B cell (primary cell): ENCODE measurements at regions not wholly inside any gene's neighbourhood (a gene's known extent, or its start where the extent isn't known, plus 50 kb on each side); places are given as distances from the start of the nearest gene placed in this dataset.

Experiments
- ATAC-seq: fragments of 200-7000 bp; cut with Tn5 transposase; one replicate; pipeline ENCODE4 v1.10.0; 2021; ENCODE audit warnings: low read depth, mild to moderate bottlenecking, moderate number of reproducible peaks, moderate library complexity
- CTCF ChIA-PET: fragments of 350-600 bp; sonication (Branson Sonifier 250); formaldehyde crosslinking; loops from one replicate; lab custom pipeline; 2021; ENCODE audit warnings: antibody characterized with exemption, inconsistent platforms; lab: Charles Lee
- POLR2A ChIA-PET: fragments of 350-600 bp; sonication (Branson Sonifier 250); formaldehyde crosslinking; loops from one replicate; lab custom pipeline; 2021; ENCODE audit warnings: antibody characterized with exemption; lab: Charles Lee
- DNase-seq: peaks from one replicate; pipeline ENCODE4 v3.0.0; 2013
- H2AFZ ChIP-seq: 2 replicates; pipeline ENCODE4 v1.6.1; 2012; ENCODE audit warnings: mild to moderate bottlenecking, low read depth, low read length; ENCODE audit not compliant: insufficient read depth, poor library complexity, severe bottlenecking
- H3K27ac ChIP-seq, 2 donors: 1 replicate in 1 of 2; 2 replicates in 1 of 2; pipeline ENCODE4 v1.5.1; 2012 to 2013; ENCODE audit warnings: low read length in 2 of 2, mild to moderate bottlenecking in 2 of 2, moderate library complexity in 1 of 2
- H3K27me3 ChIP-seq, 4 experiments: fragments of 200-600 bp in 1 of 4; sonication (generic) in 1 of 4; replicated peaks in 1 of 4; 1 replicate in 2 of 4; 2 replicates in 2 of 4; pipeline versions ENCODE4 v1.6.1 to v1.7.0; 2013 to 2016; ENCODE audit warnings: low read length in 3 of 4, mild to moderate bottlenecking in 2 of 4, mixed read lengths in 1 of 4, moderate library complexity in 1 of 4; ENCODE audit not compliant: insufficient read depth in 4 of 4, control insufficient read depth in 3 of 4; ENCODE audit errors: control extremely low read depth in 1 of 4
- H3K36me3 ChIP-seq, 2 experiments: replicated peaks in 1 of 2; 1 replicate in 1 of 2; 2 replicates in 1 of 2; pipeline versions ENCODE4 v1.6.1 to v1.7.1; 2013; ENCODE audit warnings: low read length in 1 of 2; ENCODE audit not compliant: insufficient read depth in 2 of 2, control insufficient read depth in 1 of 2; ENCODE audit errors: control extremely low read depth in 1 of 2, extremely low read depth in 1 of 2
- H3K4me1 ChIP-seq, 2 donors: fragments of 200-600 bp in 1 of 2; sonication (generic) in 1 of 2; 1 replicate in 1 of 2; 2 replicates in 1 of 2; pipeline versions ENCODE4 v1.5.1 to v1.6.1; 2013 to 2017; ENCODE audit warnings: low read length in 2 of 2; ENCODE audit not compliant: control insufficient read depth in 2 of 2, insufficient read depth in 2 of 2
- H3K4me2 ChIP-seq: replicated peaks from 2 replicates; pipeline ENCODE3; 2012; ENCODE audit warnings: mild to moderate bottlenecking, low read depth, low read length; ENCODE audit not compliant: poor library complexity, severe bottlenecking
- H3K4me3 ChIP-seq, 5 experiments: fragments of 200-600 bp in 1 of 5; sonication (generic) in 1 of 5; 1 replicate in 3 of 5; 2 replicates in 2 of 5; pipeline versions ENCODE4 v1.5.1 to v1.7.0; 2011 to 2016; ENCODE audit warnings: low read length in 4 of 5, mild to moderate bottlenecking in 4 of 5, low read depth in 2 of 5, control low read depth in 1 of 5, moderate library complexity in 1 of 5; ENCODE audit not compliant: insufficient read depth in 1 of 5; ENCODE audit errors: control extremely low read depth in 1 of 5, extremely low read depth in 1 of 5
- H3K79me2 ChIP-seq: fragments of 200-600 bp; sonication (generic); one replicate; pipeline ENCODE4 v1.6.0; 2016; ENCODE audit warnings: low read length; ENCODE audit not compliant: control insufficient read depth, insufficient read depth
- H3K9ac ChIP-seq: fragments of 200-600 bp; sonication (generic); 2 replicates; pipeline ENCODE4 v1.6.1; 2017; ENCODE audit warnings: mild to moderate bottlenecking, low read length, moderate library complexity
- H3K9me3 ChIP-seq, 3 donors: one replicate each; pipeline versions ENCODE4 v1.6.1 to v1.7.1; 2013; ENCODE audit warnings: low read length in 2 of 3; ENCODE audit not compliant: control insufficient read depth in 2 of 3, insufficient read depth in 1 of 3; ENCODE audit errors: control extremely low read depth in 1 of 3
- H4K20me1 ChIP-seq: 2 replicates; pipeline ENCODE4 v1.6.0; 2012; ENCODE audit warnings: mild to moderate bottlenecking, low read length; ENCODE audit not compliant: insufficient read depth, control insufficient read depth, poor library complexity, severe bottlenecking
- H3K27ac Mint-ChIP-seq: one replicate; pipeline ENCODE4 v1.8.0; 2021; ENCODE audit warnings: mixed read lengths
- H3K27me3 Mint-ChIP-seq: one replicate; pipeline ENCODE4 v1.8.0; 2021; ENCODE audit warnings: mixed read lengths
- H3K4me1 Mint-ChIP-seq: one replicate; pipeline ENCODE4 v1.8.0; 2021; ENCODE audit warnings: mixed read lengths
- H3K4me3 Mint-ChIP-seq: one replicate; pipeline ENCODE4 v1.8.0; 2021; ENCODE audit warnings: mixed read lengths
- H3K9me3 Mint-ChIP-seq: one replicate; pipeline ENCODE4 v1.8.0; 2022; ENCODE audit warnings: mixed read lengths; ENCODE audit not compliant: insufficient read depth
- EZH2 ChIP-seq: IDR thresholded peaks from 2 replicates; pipeline ENCODE4 v1.6.1; 2012; ENCODE audit warnings: borderline replicate concordance, low read depth, mild to moderate bottlenecking, moderate library complexity, low read length; ENCODE audit not compliant: insufficient read depth, poor library complexity, severe bottlenecking
- WGBS: methylation state at CpG from one replicate; pipeline ENCODE4 v1.1.5; 2013; ENCODE audit warnings: missing lambda C conversion rate; ENCODE audit not compliant: insufficient coverage; 5-methylcytosine and 5-hydroxymethylcytosine counted together
- intact Hi-C: fragments of 100-400 bp; cut with micrococcal nuclease; formaldehyde crosslinking; loops from one replicate; pipeline ENCODE4 v1.10.0; 2022
- TF ChIP-seq, protein P1 (sequence below): fragments of 200-600 bp; IDR thresholded peaks from one replicate; pipeline ENCODE4 v1.8.0; 2022; ENCODE audit warnings: antibody characterized with exemption, mild to moderate bottlenecking

DNA sequence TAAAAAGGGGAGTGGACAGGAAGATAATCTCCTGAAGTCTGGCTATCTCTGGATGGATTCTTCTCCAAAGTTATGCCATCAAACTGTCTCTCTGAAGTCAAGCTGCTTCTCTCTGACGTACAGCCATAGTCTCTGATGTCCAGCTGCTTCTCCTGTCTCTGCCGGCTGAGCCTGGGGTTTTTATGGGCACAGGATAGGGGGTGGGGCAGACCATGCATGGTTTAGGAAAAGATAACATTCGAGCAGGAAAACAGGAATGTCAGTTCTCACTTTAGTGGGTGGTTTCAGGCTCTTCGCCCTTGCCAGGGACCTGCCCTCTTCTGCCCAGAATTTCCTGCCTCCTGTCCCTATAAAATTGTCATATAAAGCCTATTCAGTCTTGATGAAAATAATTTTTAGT is 110.9 kb upstream of the ROBO1 start:
- 80% methylated on average over 2 of the region's 4 CpGs for whole genome bisulfite sequencing
- Histone ChIP-seq H3K4me2 (no peak overlapping the region), H3K79me2 (no peaks in the 10 kb centered on the region), H3K4me3 (no peak overlapping the region), H3K27me3 (no peaks in the 10 kb centered on the region), H3K36me3 (no peaks in the 10 kb centered on the region), H3K9me3 (peaks cover 0 to 9% (median 2%) of the 10 kb centered on the region in 3 donors), H3K9ac (no peak overlapping the region), H3K27ac (no peak overlapping the region), H4K20me1 (no peaks in the 10 kb centered on the region), H2AFZ (no peak overlapping the region), H3K4me1 (no peaks in the 10 kb centered on the region)
- Mint-ChIP-seq H3K27me3 (no peaks in the 10 kb centered on the region), H3K4me3 (no peak overlapping the region), H3K4me1 (no peaks in the 10 kb centered on the region), H3K9me3 (peaks cover 2% of the 10 kb centered on the region), H3K27ac (no peak overlapping the region)
- ChIA-PET CTCF (no interaction called here), POLR2A (no interaction called here)
- no peak for ATAC-seq
- DNase-seq, result no peak
- TF ChIP-seq EZH2, result no peak
- TF ChIP-seq, protein P1, sequence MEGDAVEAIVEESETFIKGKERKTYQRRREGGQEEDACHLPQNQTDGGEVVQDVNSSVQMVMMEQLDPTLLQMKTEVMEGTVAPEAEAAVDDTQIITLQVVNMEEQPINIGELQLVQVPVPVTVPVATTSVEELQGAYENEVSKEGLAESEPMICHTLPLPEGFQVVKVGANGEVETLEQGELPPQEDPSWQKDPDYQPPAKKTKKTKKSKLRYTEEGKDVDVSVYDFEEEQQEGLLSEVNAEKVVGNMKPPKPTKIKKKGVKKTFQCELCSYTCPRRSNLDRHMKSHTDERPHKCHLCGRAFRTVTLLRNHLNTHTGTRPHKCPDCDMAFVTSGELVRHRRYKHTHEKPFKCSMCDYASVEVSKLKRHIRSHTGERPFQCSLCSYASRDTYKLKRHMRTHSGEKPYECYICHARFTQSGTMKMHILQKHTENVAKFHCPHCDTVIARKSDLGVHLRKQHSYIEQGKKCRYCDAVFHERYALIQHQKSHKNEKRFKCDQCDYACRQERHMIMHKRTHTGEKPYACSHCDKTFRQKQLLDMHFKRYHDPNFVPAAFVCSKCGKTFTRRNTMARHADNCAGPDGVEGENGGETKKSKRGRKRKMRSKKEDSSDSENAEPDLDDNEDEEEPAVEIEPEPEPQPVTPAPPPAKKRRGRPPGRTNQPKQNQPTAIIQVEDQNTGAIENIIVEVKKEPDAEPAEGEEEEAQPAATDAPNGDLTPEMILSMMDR, result no peak
- intact Hi-C loops, result no loop called here

DNA sequence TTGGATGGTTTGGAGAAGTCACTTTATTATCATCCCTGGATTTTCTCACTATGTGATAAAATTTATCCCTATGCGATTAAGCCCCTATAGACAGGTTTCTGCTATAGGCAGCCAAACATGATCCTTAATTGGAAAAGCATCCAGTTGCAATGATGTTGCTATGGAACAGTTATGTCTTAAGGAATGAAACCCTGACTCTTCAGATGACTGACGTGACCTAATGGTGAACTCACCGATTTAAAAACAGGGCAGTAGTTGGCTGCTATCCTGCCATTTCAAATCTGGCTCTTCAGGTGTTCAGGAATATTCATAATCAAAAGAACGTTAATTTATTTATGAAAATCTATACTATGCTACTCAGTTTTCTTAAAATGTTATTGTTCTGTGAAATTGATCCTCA is 106.8 kb upstream of the ROBO1 start:
- no peak overlapping the region for H3K4me3 ChIP-seq
- ChIA-PET POLR2A (no interaction called here), CTCF (no interaction called here)
- peaks cover 2% of the 10 kb centered on the region for H3K9me3 Mint-ChIP-seq
- no peaks in the 10 kb centered on the region for H3K4me1 Mint-ChIP-seq
- no peaks in the 10 kb centered on the region for H3K27me3 Mint-ChIP-seq
- no peak overlapping the region for H3K9ac ChIP-seq
- DNase-seq (no peak), ATAC-seq (no peak)
- no peak overlapping the region for H3K27ac Mint-ChIP-seq
- H4K20me1 ChIP-seq, result no peaks in the 10 kb centered on the region
- H3K36me3 ChIP-seq, result no peaks in the 10 kb centered on the region
- no peaks in the 10 kb centered on the region for H3K27me3 ChIP-seq
- H2AFZ ChIP-seq, result no peak overlapping the region
- H3K9me3 ChIP-seq, result peaks cover 0 to 9% (median 2%) of the 10 kb centered on the region in 3 donors
- H3K27ac ChIP-seq, result no peak overlapping the region
- no peak overlapping the region for H3K4me2 ChIP-seq
- no peaks in the 10 kb centered on the region for H3K4me1 ChIP-seq
- no peak for TF ChIP-seq EZH2
- TF ChIP-seq, protein P1, result no peak
- intact Hi-C loops, result no loop called here
- 76% methylated on average over 2 of the region's 4 CpGs for WGBS
- no peaks in the 10 kb centered on the region for H3K79me2 ChIP-seq
- H3K4me3 Mint-ChIP-seq, result no peak overlapping the region
